ENCODE measurements at regions not wholly inside any gene's neighbourhood (a gene's known extent, or its start where the extent isn't known, plus 50 kb on each side); places are given as distances from the start of the nearest gene placed in this dataset.

DNA sequence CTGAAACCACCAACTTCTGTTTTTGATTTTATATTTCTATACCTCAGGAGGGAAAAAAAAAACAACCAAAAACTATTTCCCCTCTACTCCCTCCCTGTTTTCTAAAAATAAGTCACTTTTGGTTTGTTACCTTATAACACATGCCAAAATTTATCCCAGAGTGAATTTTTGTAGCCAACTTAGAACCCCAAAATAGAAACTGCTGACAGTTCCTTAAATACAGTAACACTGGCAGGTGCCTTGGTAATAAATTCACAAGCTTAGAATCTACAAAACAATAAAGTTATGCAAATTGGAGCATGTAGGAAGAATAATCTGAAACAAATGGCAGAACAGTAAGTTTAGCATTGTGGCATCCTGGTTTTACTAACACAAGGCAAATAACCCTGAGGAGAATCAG lies 165.0 kb upstream of the HDAC9 start:
- H3K4me3 ChIP-seq (ENCODE audit: low read depth, low read length, poor library complexity, severe bottlenecking), result no peak overlapping the region
- CTCF ChIA-PET (ENCODE audit: unreplicated experiment), result no interaction called here

DNA sequence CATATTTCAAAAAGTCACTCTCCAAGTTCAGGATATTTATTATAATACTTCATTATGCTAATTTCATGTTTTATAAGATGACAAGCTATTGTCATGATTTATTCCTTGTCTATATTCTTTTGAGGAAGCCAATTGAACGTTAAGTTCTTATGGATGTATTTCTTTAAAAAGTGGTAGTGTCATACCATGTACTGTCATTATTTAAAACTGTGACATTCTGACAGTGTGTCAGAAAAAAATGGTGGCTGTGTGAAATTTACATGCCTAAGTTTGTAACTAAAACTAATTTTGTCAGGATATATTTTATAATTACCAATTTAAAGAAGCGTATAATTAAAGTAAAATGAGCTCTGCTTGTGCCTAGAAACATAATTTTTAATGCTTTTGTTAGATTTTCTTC lies 158.9 kb upstream of the HDAC9 start:
- H3K36me3 ChIP-seq (ENCODE audit: insufficient read depth, low read length), result no peaks in the 10 kb centered on the region
- no peaks in the 10 kb centered on the region for H4K20me1 ChIP-seq (ENCODE audit: insufficient read depth, low read length)
- H3K4me1 ChIP-seq (ENCODE audit: insufficient read depth, low read length, poor library complexity, severe bottlenecking), result no peaks in the 10 kb centered on the region
- CTCF ChIA-PET (ENCODE audit: unreplicated experiment), result no interaction called here
- H2AFZ ChIP-seq (ENCODE audit: low read length), result no peak overlapping the region
- H3K9me2 ChIP-seq (ENCODE audit: insufficient read depth, low read length), result no peaks in the 10 kb centered on the region
- no peak overlapping the region for H3K4me2 ChIP-seq (ENCODE audit: low read length)
- no TSS peak for BruUV-seq (replicated peaks)
- intact Hi-C loops (cut with micrococcal nuclease; ENCODE audit: unreplicated experiment), result no loop called here
- no peak for DNase-seq (ENCODE audit: low spot score)
- no peak overlapping the region for H3K27ac ChIP-seq (ENCODE audit: low read depth, low read length, poor library complexity, severe bottlenecking)
- POLR2A ChIA-PET, result interaction anchor here (0.5 to 0.6 kb wide), 3 partner anchors 15 to 606 kb away, joined by 3 read pairs; no protein-coding TSS in a partner anchor
- peaks cover 5% of the 10 kb centered on the region; the same call in 1 of the 2 replicates for H3K9me3 ChIP-seq (ENCODE audit: low read length)
- no peaks in the 10 kb centered on the region for H3K79me2 ChIP-seq (ENCODE audit: insufficient read depth, low read depth, low read length)
- no peak overlapping the region for H3K4me3 ChIP-seq (ENCODE audit: low read depth, low read length, poor library complexity, severe bottlenecking)
- TF ChIP-seq, protein P1, sequence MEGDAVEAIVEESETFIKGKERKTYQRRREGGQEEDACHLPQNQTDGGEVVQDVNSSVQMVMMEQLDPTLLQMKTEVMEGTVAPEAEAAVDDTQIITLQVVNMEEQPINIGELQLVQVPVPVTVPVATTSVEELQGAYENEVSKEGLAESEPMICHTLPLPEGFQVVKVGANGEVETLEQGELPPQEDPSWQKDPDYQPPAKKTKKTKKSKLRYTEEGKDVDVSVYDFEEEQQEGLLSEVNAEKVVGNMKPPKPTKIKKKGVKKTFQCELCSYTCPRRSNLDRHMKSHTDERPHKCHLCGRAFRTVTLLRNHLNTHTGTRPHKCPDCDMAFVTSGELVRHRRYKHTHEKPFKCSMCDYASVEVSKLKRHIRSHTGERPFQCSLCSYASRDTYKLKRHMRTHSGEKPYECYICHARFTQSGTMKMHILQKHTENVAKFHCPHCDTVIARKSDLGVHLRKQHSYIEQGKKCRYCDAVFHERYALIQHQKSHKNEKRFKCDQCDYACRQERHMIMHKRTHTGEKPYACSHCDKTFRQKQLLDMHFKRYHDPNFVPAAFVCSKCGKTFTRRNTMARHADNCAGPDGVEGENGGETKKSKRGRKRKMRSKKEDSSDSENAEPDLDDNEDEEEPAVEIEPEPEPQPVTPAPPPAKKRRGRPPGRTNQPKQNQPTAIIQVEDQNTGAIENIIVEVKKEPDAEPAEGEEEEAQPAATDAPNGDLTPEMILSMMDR (conservative IDR thresholded peaks at IDR 0.05; ENCODE audit: low read length), result no peak
- no peak for TF ChIP-seq EZH2phosphoT487 (IDR thresholded peaks at IDR 0.05; ENCODE audit: borderline replicate concordance, low read depth, low read length)

More for the DNA sequence above, 165.0 kb upstream of the HDAC9 start:
- Histone ChIP-seq H3K4me1 (ENCODE audit: insufficient read depth, low read length, poor library complexity, severe bottlenecking) (no peaks in the 10 kb centered on the region), H3K36me3 (ENCODE audit: insufficient read depth, low read length) (no peaks in the 10 kb centered on the region), H3K9me3 (ENCODE audit: low read length) (no peaks in the 10 kb centered on the region), H3K27ac (ENCODE audit: low read depth, low read length, poor library complexity, severe bottlenecking) (no peak overlapping the region), H3K9me2 (ENCODE audit: insufficient read depth, low read length) (no peaks in the 10 kb centered on the region), H3K79me2 (ENCODE audit: insufficient read depth, low read depth, low read length) (no peaks in the 10 kb centered on the region), H3K4me2 (ENCODE audit: low read length) (no peak overlapping the region), H2AFZ (ENCODE audit: low read length) (no peak overlapping the region), H4K20me1 (ENCODE audit: insufficient read depth, low read length) (no peaks in the 10 kb centered on the region)
- TF ChIP-seq EZH2phosphoT487 (IDR thresholded peaks at IDR 0.05; ENCODE audit: borderline replicate concordance, low read depth, low read length), result no peak
- TF ChIP-seq, protein P1 (conservative IDR thresholded peaks at IDR 0.05; ENCODE audit: low read length), result no peak
- BruUV-seq (replicated peaks), result no TSS peak
- intact Hi-C loops (cut with micrococcal nuclease; ENCODE audit: unreplicated experiment), result no loop called here
- POLR2A ChIA-PET, result no interaction called here
- no peak for DNase-seq (ENCODE audit: low spot score)

DNA sequence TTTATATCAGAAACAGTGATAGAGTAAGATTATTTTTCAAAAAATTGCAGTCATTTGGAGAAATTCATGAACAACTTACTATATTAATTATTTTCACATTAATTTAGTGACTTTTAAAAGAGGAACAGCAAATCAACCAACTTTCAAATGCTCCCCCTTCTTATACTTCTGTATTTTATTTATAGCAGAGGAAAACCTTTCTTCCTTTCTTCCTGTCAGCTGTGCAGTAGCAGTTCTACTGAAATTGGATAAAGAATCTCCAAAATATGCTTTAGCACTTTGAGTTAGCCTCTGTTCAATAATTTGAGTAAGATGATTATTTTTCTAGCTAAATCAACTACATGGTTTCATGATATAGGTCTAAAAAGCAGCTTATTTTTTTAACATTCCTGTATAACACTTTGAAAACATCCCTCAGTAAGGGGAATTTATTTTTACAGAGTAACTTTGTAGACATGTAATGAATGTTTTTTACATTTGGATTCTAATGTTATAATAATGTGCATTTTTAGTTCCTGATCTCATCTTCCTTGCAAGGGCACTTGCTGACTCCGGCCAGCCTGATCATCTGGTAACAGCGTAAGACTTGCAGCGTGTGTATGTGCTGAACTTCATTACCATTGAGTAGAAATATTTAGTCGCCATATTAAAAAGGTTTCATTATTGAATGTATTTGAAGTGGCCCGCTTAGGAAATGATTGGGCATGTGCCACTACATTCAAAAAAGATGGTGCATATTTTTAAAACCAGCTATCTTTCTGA lies 158.3 kb upstream of the HDAC9 start:
- POLR2A ChIA-PET, result interaction anchor here (0.5 to 0.6 kb wide), 3 partner anchors 14 to 671 kb away, joined by 3 to 5 read pairs (median 3); no protein-coding TSS in a partner anchor
- intact Hi-C loops (cut with micrococcal nuclease; ENCODE audit: unreplicated experiment), result no loop called here
- DNase-seq (ENCODE audit: low spot score), result no peak
- no peaks in the 10 kb centered on the region for H4K20me1 ChIP-seq (ENCODE audit: insufficient read depth, low read length)
- H3K79me2 ChIP-seq (ENCODE audit: insufficient read depth, low read depth, low read length), result no peaks in the 10 kb centered on the region
- no peaks in the 10 kb centered on the region for H3K9me2 ChIP-seq (ENCODE audit: insufficient read depth, low read length)
- no TSS peak for BruUV-seq (replicated peaks)
- peaks cover 5% of the 10 kb centered on the region; the same call in 1 of the 2 replicates for H3K9me3 ChIP-seq (ENCODE audit: low read length)
- no peak overlapping the region for H3K27ac ChIP-seq (ENCODE audit: low read depth, low read length, poor library complexity, severe bottlenecking)
- H3K36me3 ChIP-seq (ENCODE audit: insufficient read depth, low read length), result no peaks in the 10 kb centered on the region
- CTCF ChIA-PET (ENCODE audit: unreplicated experiment), result no interaction called here
- no peak overlapping the region for H2AFZ ChIP-seq (ENCODE audit: low read length)
- H3K4me1 ChIP-seq (ENCODE audit: insufficient read depth, low read length, poor library complexity, severe bottlenecking), result no peaks in the 10 kb centered on the region
- no peak overlapping the region for H3K4me3 ChIP-seq (ENCODE audit: low read depth, low read length, poor library complexity, severe bottlenecking)
- no peak for TF ChIP-seq EZH2phosphoT487 (IDR thresholded peaks at IDR 0.05; ENCODE audit: borderline replicate concordance, low read depth, low read length)
- TF ChIP-seq, protein P1 (conservative IDR thresholded peaks at IDR 0.05; ENCODE audit: low read length), result no peak
- H3K4me2 ChIP-seq (ENCODE audit: low read length), result no peak overlapping the region
